DND-41 (cell line): ENCODE measurements at regions not wholly inside any gene's neighbourhood (a gene's known extent, or its start where the extent isn't known, plus 50 kb on each side); places are given as distances from the start of the nearest gene placed in this dataset.
"Not testable (repeated sequence)": the region's sequence is repeated elsewhere in the genome, so short reads cannot be mapped to it uniquely, and the experiment has no call there.

ENCODE experiments used
- ATAC-seq: fragments of 200-7000 bp; cut with Tn5 transposase; 3 replicates; pipeline ENCODE4 v1.9.1; 2021; ENCODE audit warnings: low read depth; ENCODE audit not compliant: insufficient read depth
- DNase-seq: peaks from one replicate; pipeline ENCODE4 v3.0.0-alpha.2; 2020
- H2AFZ ChIP-seq: 2 replicates; pipeline ENCODE4 v1.6.0; 2012; ENCODE audit warnings: low read depth, low read length
- H3K27ac ChIP-seq: 2 replicates; pipeline ENCODE4 v1.5.1; 2012; ENCODE audit warnings: low read length, inconsistent platforms
- H3K27me3 ChIP-seq: fragments of 200-600 bp; sonication (generic); 2 replicates; pipeline ENCODE4 v1.6.0; 2012; ENCODE audit warnings: low read length, mild to moderate bottlenecking, inconsistent platforms; ENCODE audit not compliant: insufficient read depth, poor library complexity
- H3K36me3 ChIP-seq: 2 replicates; pipeline ENCODE4 v1.5.1; 2012; ENCODE audit warnings: low read length, inconsistent platforms; ENCODE audit not compliant: insufficient read depth
- H3K4me1 ChIP-seq: 2 replicates; pipeline ENCODE4 v1.5.1; 2012; ENCODE audit warnings: mild to moderate bottlenecking, low read length; ENCODE audit not compliant: insufficient read depth
- H3K4me2 ChIP-seq: 2 replicates; pipeline ENCODE4 v1.6.0; 2012; ENCODE audit warnings: mild to moderate bottlenecking, moderate library complexity, low read length, inconsistent platforms; ENCODE audit not compliant: insufficient read depth
- H3K4me3 ChIP-seq, 2 experiments: fragments of 200-600 bp in 1 of 2; shearing (Covaris generic) in 1 of 2; 2 replicates each; pipeline ENCODE4 v1.5.1; 2012 to 2016; ENCODE audit warnings: inconsistent platforms in 2 of 2, low read length in 2 of 2, mild to moderate bottlenecking in 2 of 2, low read depth in 1 of 2, moderate library complexity in 1 of 2
- H3K79me2 ChIP-seq: 2 replicates; pipeline ENCODE4 v1.6.0; 2012; ENCODE audit warnings: low read length, inconsistent platforms; ENCODE audit not compliant: insufficient read depth
- H3K9ac ChIP-seq: 2 replicates; pipeline ENCODE4 v1.6.0; 2012; ENCODE audit warnings: low read depth, mild to moderate bottlenecking, inconsistent platforms, low read length, moderate library complexity
- H3K9me3 ChIP-seq: 2 replicates; pipeline ENCODE4 v1.5.1; 2012; ENCODE audit warnings: low read length, moderate library complexity, mild to moderate bottlenecking, inconsistent platforms; ENCODE audit not compliant: insufficient read depth, severe bottlenecking
- H4K20me1 ChIP-seq: 2 replicates; pipeline ENCODE4 v1.6.0; 2012; ENCODE audit warnings: low read length; ENCODE audit not compliant: insufficient read depth
- CTCF ChIP-seq: IDR thresholded peaks from 2 replicates; pipeline ENCODE4 v1.5.1; 2012; ENCODE audit warnings: borderline replicate concordance, low read length, moderate library complexity, mild to moderate bottlenecking; ENCODE audit not compliant: poor library complexity, severe bottlenecking; ENCODE audit errors: extremely low read depth
- EZH2 ChIP-seq: IDR thresholded peaks from 3 replicates; pipeline ENCODE4 v1.6.1; 2012; ENCODE audit warnings: borderline replicate concordance, low read depth, mild to moderate bottlenecking, moderate library complexity, low read length, inconsistent platforms; ENCODE audit not compliant: severe bottlenecking

GRCh38 chr3:164737174-164737573 is 341.1 kb downstream of the SI start:
- Histone ChIP-seq H4K20me1 (no peaks in the 10 kb centered on the region), H3K36me3 (no peaks in the 10 kb centered on the region), H3K9ac (no peak overlapping the region), H3K4me3 (no peak overlapping the region), H2AFZ (no peak overlapping the region), H3K9me3 (no peaks in the 10 kb centered on the region), H3K4me1 (no peaks in the 10 kb centered on the region), H3K27ac (no peak overlapping the region), H3K27me3 (no peaks in the 10 kb centered on the region), H3K4me2 (no peak overlapping the region), H3K79me2 (no peaks in the 10 kb centered on the region)
- DNase-seq (no peak), ATAC-seq (no peak)
- no peak for TF ChIP-seq EZH2
- TF ChIP-seq CTCF: no peak

- no peak for DNase-seq
- H3K4me2 ChIP-seq: no peak overlapping the region
- no peaks in the 10 kb centered on the region for H3K4me1 ChIP-seq
- no peak for TF ChIP-seq CTCF
- TF ChIP-seq EZH2: no peak
- H2AFZ ChIP-seq: no peak overlapping the region
- H3K27me3 ChIP-seq: no peaks in the 10 kb centered on the region
- no peaks in the 10 kb centered on the region for H3K79me2 ChIP-seq
- no peaks in the 10 kb centered on the region for H3K9me3 ChIP-seq
- H3K36me3 ChIP-seq: no peaks in the 10 kb centered on the region
- H3K27ac ChIP-seq: no peak overlapping the region
- H3K9ac ChIP-seq: no peak overlapping the region
- H3K4me3 ChIP-seq: no peak overlapping the region
- no peak for ATAC-seq
- no peaks in the 10 kb centered on the region for H4K20me1 ChIP-seq
These were observed 346.1 kb downstream of the SI start for GRCh38 chr3:164732166-164732565.

GRCh38 chr3:164730815-164731360 is 347.4 kb downstream of the SI start:
- Histone ChIP-seq H3K27me3 (no peaks in the 10 kb centered on the region), H2AFZ (no peak overlapping the region), H3K27ac (no peak overlapping the region), H3K4me1 (no peaks in the 10 kb centered on the region), H3K79me2 (no peaks in the 10 kb centered on the region), H3K4me2 (no peak overlapping the region), H3K4me3 (no peak overlapping the region), H3K9me3 (no peaks in the 10 kb centered on the region), H3K36me3 (no peaks in the 10 kb centered on the region), H4K20me1 (no peaks in the 10 kb centered on the region), H3K9ac (no peak overlapping the region)
- TF ChIP-seq CTCF (no peak), EZH2 (no peak)
- DNase-seq (no peak), ATAC-seq (no peak)

GRCh38 chr3:164723396-164723795 is 354.9 kb downstream of the SI start:
- Histone ChIP-seq H3K4me1 (no peaks in the 10 kb centered on the region), H3K9ac (no peak overlapping the region), H2AFZ (no peak overlapping the region), H3K27me3 (no peaks in the 10 kb centered on the region), H3K79me2 (no peaks in the 10 kb centered on the region), H3K27ac (no peak overlapping the region), H3K4me2 (no peak overlapping the region), H4K20me1 (no peaks in the 10 kb centered on the region), H3K36me3 (no peaks in the 10 kb centered on the region), H3K4me3 (no peak overlapping the region), H3K9me3 (no peaks in the 10 kb centered on the region)
- ATAC-seq: no peak
- no peak for TF ChIP-seq CTCF
- no peak for TF ChIP-seq EZH2
- peak; percentile 8 for DNase-seq

GRCh38 chr3:164702808-164703207 is 375.5 kb downstream of the SI start:
- H3K27me3 ChIP-seq, H3K4me3 ChIP-seq, H3K27ac ChIP-seq, H3K36me3 ChIP-seq, ATAC-seq, H3K9ac ChIP-seq, H4K20me1 ChIP-seq, H3K79me2 ChIP-seq, H3K9me3 ChIP-seq, H3K4me2 ChIP-seq, DNase-seq, H2AFZ ChIP-seq, H3K4me1 ChIP-seq: not testable (repeated sequence)
